C4-2B (cell line): ENCODE measurements at regions not wholly inside any gene's neighbourhood (a gene's known extent, or its start where the extent isn't known, plus 50 kb on each side); places are given as distances from the start of the nearest gene placed in this dataset.
"Not testable (repeated sequence)": the region's sequence is repeated elsewhere in the genome, so short reads cannot be mapped to it uniquely, and the experiment has no call there.

Experiments used
- H3K27ac ChIP-seq: fragments of 450-650 bp; 2 replicates; pipeline ENCODE4 v1.5.1; 2017
- ZFX ChIP-seq: fragments of 450-650 bp; IDR thresholded peaks from 2 replicates; pipeline ENCODE4 v1.6.1; 2017
- TF ChIP-seq, protein P1 (sequence below): fragments of 450-650 bp; conservative IDR thresholded peaks from 2 replicates; pipeline ENCODE4 v1.5.1; 2017; ENCODE audit warnings: mild to moderate bottlenecking

DNA sequence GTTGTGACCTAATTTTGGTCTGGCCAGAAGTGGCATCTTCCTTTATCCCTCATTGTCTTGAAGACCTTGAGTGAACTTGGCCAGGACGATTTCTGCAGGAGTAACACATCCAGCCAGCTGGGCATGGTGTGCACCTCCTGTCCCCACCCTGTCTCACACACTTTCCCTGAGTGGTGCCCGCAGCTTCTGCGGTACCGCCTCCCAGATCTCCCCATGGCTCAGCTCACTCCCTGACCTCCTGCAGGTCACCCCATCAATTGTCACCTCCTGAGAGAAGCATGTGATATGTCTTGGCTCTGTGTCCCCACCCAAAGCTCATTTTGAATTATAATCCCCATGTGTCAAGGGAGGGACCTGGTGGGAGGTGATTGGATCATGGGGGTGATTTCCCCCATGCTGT, 50.2 kb upstream of the TP53I11 start:
- TF ChIP-seq, protein P1, sequence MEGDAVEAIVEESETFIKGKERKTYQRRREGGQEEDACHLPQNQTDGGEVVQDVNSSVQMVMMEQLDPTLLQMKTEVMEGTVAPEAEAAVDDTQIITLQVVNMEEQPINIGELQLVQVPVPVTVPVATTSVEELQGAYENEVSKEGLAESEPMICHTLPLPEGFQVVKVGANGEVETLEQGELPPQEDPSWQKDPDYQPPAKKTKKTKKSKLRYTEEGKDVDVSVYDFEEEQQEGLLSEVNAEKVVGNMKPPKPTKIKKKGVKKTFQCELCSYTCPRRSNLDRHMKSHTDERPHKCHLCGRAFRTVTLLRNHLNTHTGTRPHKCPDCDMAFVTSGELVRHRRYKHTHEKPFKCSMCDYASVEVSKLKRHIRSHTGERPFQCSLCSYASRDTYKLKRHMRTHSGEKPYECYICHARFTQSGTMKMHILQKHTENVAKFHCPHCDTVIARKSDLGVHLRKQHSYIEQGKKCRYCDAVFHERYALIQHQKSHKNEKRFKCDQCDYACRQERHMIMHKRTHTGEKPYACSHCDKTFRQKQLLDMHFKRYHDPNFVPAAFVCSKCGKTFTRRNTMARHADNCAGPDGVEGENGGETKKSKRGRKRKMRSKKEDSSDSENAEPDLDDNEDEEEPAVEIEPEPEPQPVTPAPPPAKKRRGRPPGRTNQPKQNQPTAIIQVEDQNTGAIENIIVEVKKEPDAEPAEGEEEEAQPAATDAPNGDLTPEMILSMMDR, result no peak
- TF ChIP-seq ZFX, result no peak
- H3K27ac ChIP-seq, result no peak overlapping the region

DNA sequence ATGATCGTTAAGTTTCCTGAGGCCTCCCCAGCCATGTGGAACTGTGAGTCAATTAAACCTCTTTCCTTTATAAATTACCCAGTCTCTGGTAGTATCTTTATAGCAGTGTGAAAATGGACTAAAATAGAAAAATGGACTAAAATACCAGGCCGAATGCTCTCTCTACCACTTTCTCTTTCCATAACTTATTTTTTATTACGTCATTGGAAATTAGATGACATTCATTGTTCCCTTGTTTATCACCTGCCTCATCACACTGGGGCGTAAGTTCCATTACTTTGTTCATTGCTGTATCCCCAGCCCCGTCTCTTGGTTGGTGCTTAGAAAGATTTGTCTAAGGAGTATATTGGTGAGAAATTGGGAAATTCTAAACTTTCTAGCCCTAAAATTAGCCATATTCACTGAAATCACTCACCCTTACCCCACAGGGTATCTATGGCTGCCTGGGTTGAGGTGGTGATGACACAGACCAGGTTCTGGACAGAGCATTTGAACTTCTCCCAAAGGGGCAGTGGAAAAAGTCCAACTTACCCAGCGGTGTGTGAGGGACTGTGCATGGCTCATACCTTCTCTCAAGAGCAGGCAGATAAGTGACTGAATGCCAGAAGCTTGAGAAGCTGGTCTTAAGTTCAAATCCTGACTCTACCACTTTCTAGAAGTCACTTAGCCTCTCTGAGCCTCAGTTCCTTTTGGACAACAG, 50.9 kb upstream of the TP53I11 start:
- H3K27ac ChIP-seq, result no peak overlapping the region
- TF ChIP-seq ZFX, result no peak
- TF ChIP-seq, protein P1, result no peak

DNA sequence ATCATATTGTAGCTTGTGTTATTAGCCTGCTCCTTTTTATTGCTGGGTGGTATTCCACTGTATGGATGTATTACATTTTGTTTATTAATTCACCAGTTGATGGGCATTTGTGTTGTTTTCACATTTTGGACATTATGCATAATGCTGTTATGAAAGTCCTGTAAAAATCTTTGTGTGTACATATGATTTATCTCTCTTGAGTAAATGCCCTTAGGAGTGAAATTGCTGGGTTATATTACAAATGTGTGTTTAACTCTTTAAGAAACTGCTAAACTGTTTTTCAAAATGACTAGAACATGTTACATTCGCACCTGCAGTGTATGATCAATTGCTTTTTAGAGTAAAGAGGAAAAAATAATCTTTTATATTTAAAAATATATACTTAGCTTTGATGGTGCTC, 54.4 kb upstream of the TP53I11 start:
- no peak overlapping the region for H3K27ac ChIP-seq
- TF ChIP-seq ZFX, result no peak
- TF ChIP-seq, protein P1, result no peak

DNA sequence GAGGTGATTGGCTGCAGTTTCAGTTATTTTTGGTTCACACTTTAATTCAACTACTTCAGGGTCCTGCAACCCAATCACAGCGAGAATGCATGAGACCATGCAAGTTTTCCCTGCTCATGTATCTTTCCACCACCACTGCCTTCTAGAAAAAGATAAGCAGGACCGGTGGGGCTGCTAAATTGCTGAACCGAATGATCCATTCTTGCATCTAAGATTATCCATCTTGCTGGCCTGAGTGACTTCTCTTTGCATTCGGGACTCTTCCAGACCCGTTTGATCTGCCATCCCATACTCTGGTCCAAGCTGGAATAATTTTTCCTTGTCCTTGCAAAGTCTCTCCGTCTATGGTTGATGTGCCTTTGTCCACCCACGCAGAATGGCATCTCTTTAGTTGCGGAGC, 56.3 kb upstream of the TP53I11 start:
- H3K27ac ChIP-seq, result no peak overlapping the region
- no peak for TF ChIP-seq ZFX
- TF ChIP-seq, protein P1, result no peak

DNA sequence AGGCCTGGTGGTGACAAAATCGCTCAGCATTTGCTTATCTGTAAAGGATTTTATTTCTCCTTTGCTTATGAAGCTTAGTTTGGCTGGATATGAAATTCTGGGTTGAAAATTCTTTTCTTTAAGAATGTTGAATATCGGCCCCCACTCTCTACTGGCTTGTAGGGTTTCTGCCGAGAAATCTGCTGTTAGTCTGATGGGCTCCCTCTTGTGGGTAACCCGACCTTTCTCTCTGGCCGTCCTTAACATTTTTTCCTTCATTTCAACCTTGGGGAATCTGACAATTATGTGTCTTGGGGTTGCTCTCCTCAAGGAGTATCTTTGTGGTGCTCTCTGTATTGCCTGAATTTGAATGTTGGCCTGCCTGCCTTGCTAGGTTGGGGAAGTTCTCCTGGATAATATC, 65.3 kb upstream of the TP53I11 start:
- not testable (repeated sequence) for H3K27ac ChIP-seq

DNA sequence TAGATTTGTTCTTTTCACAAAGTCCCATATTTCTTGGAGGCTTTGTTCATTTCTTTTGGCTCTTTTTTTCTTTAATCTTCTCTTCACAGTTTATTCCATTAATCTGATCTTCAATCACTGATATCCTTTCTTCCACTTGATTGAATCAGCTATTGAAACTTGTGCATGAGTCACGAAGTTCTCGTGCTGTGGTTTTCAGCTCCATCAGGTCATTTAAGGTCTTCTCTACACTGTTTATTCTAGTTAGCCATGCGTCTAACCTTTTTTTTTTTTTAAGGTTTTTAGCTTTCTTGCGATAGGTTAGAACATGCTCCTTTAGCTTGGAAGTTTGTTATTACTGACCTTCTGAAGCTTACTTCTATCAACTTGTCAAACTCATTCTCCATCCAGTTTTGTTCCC, 65.8 kb upstream of the TP53I11 start:
- not testable (repeated sequence) for H3K27ac ChIP-seq

DNA sequence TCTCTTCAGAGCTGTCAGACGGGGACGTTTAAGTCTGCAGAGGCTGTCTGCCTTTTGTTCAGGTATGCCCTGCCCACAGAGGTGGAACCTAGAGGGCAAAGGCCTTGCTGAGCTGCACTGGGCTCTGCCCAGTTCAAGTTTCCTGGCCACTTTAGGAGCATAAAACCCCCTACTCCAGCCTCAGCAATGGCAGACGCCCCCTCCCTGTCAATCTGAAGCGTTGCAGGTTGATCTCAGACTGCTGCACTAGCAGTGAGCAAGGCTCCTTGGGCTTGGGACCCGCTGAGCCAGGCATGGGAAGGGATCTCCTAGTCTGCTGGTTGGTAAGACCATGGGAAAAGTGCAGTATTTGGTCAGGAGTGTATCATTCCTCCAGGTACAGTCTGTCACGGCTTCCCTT, 66.6 kb upstream of the TP53I11 start:
- TF ChIP-seq, protein P1, result no peak; the same call in 1 of the 2 replicates
- no peak for TF ChIP-seq ZFX

DNA sequence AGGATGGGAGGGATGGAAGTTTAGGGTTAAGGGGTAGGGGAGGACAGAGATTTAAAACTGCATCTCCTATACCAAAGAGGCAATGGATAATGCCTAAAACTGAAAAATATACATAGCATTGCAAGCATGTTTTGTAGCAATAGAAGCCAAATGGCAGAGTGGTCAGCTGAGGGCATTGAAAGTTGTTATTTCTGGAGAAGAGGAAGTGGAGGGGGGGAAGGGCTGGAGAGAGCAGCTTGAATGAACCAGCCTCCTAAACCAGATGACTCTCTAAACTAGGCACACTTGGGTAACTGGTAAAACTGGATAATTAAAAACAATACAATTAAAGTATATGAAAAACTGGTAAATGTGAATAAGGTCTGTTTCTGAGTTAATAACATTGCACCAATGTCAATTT, 70.3 kb upstream of the TP53I11 start:
- TF ChIP-seq, protein P1, result no peak
- TF ChIP-seq ZFX, result no peak
- no peak overlapping the region for H3K27ac ChIP-seq

More for the DNA sequence above, 66.6 kb upstream of the TP53I11 start:
- no peak overlapping the region for H3K27ac ChIP-seq
